ENCODE measurements at regions not wholly inside any gene's neighbourhood (a gene's known extent, or its start where the extent isn't known, plus 50 kb on each side); places are given as distances from the start of the nearest gene placed in this dataset.
A peak's percentile ranks its signal among the peaks of the same experiment; 100 is the strongest.

- TF ChIP-seq CTCF (IDR thresholded peaks at IDR 0.05; ENCODE audit: insufficient read depth, low read length, severe bottlenecking): no peak
- Histone ChIP-seq H3K36me3 (ENCODE audit: control insufficient read depth, insufficient read depth, low read length) (no peaks in the 10 kb centered on the region), H3K4me3 (ENCODE audit: low read depth, low read length) (no peak overlapping the region), H3K27me3 (ENCODE audit: control insufficient read depth, insufficient read depth, low read length) (no peaks in the 10 kb centered on the region)
- DNase-seq (ENCODE audit: low read depth): no peak
- FAIRE-seq: no peak
Observed at GRCh38 chr6:76631622-76632021, 559.2 kb upstream of the IMPG1 start.

- TF ChIP-seq CTCF (IDR thresholded peaks at IDR 0.05; ENCODE audit: insufficient read depth, low read length, severe bottlenecking): no peak
- DNase-seq (ENCODE audit: low read depth): no peak
- no peak for FAIRE-seq
Observed at GRCh38 chr6:76615395-76615794, 542.9 kb upstream of the IMPG1 start.

GRCh38 chr6:76612954-76613353, 540.5 kb upstream of the IMPG1 start:
- H3K4me3 ChIP-seq (ENCODE audit: low read depth, low read length): no peak overlapping the region
- H3K36me3 ChIP-seq (ENCODE audit: control insufficient read depth, insufficient read depth, low read length): no peaks in the 10 kb centered on the region
- no peak for TF ChIP-seq CTCF (IDR thresholded peaks at IDR 0.05; ENCODE audit: insufficient read depth, low read length, severe bottlenecking)
- no peak for FAIRE-seq
- no peaks in the 10 kb centered on the region for H3K27me3 ChIP-seq (ENCODE audit: control insufficient read depth, insufficient read depth, low read length)
- DNase-seq (ENCODE audit: low read depth): no peak

More at GRCh38 chr6:76615395-76615794, 542.9 kb upstream of the IMPG1 start:
- H3K4me3 ChIP-seq (ENCODE audit: low read depth, low read length): no peak overlapping the region
- H3K36me3 ChIP-seq (ENCODE audit: control insufficient read depth, insufficient read depth, low read length): no peaks in the 10 kb centered on the region
- H3K27me3 ChIP-seq (ENCODE audit: control insufficient read depth, insufficient read depth, low read length): no peaks in the 10 kb centered on the region

GRCh38 chr6:76609160-76609559, 536.7 kb upstream of the IMPG1 start:
- Histone ChIP-seq H3K27me3 (ENCODE audit: control insufficient read depth, insufficient read depth, low read length) (no peaks in the 10 kb centered on the region), H3K36me3 (ENCODE audit: control insufficient read depth, insufficient read depth, low read length) (no peaks in the 10 kb centered on the region), H3K4me3 (ENCODE audit: low read depth, low read length) (no peak overlapping the region)
- FAIRE-seq (no peak), DNase-seq (ENCODE audit: low read depth) (no peak)
- TF ChIP-seq CTCF (IDR thresholded peaks at IDR 0.05; ENCODE audit: insufficient read depth, low read length, severe bottlenecking): no peak

- no peaks in the 10 kb centered on the region for H3K27me3 ChIP-seq (ENCODE audit: control insufficient read depth, insufficient read depth, low read length)
- FAIRE-seq (peak; percentile 23), DNase-seq (ENCODE audit: low read depth) (no peak)
- H3K4me3 ChIP-seq (ENCODE audit: low read depth, low read length): no peak overlapping the region
- TF ChIP-seq CTCF (IDR thresholded peaks at IDR 0.05; ENCODE audit: insufficient read depth, low read length, severe bottlenecking): no peak
- no peaks in the 10 kb centered on the region for H3K36me3 ChIP-seq (ENCODE audit: control insufficient read depth, insufficient read depth, low read length)
Observed at GRCh38 chr6:76594109-76594508, 521.6 kb upstream of the IMPG1 start.

GRCh38 chr6:76593668-76594067, 521.2 kb upstream of the IMPG1 start:
- Histone ChIP-seq H3K27me3 (ENCODE audit: control insufficient read depth, insufficient read depth, low read length) (no peaks in the 10 kb centered on the region), H3K36me3 (ENCODE audit: control insufficient read depth, insufficient read depth, low read length) (no peaks in the 10 kb centered on the region), H3K4me3 (ENCODE audit: low read depth, low read length) (no peak overlapping the region)
- no peak for FAIRE-seq
- TF ChIP-seq CTCF (IDR thresholded peaks at IDR 0.05; ENCODE audit: insufficient read depth, low read length, severe bottlenecking): no peak
- no peak for DNase-seq (ENCODE audit: low read depth)

All from bronchial epithelial cell (primary cell).